ENCODE measurements at regions not wholly inside any gene's neighbourhood (a gene's known extent, or its start where the extent isn't known, plus 50 kb on each side); places are given as distances from the start of the nearest gene placed in this dataset.

DNA sequence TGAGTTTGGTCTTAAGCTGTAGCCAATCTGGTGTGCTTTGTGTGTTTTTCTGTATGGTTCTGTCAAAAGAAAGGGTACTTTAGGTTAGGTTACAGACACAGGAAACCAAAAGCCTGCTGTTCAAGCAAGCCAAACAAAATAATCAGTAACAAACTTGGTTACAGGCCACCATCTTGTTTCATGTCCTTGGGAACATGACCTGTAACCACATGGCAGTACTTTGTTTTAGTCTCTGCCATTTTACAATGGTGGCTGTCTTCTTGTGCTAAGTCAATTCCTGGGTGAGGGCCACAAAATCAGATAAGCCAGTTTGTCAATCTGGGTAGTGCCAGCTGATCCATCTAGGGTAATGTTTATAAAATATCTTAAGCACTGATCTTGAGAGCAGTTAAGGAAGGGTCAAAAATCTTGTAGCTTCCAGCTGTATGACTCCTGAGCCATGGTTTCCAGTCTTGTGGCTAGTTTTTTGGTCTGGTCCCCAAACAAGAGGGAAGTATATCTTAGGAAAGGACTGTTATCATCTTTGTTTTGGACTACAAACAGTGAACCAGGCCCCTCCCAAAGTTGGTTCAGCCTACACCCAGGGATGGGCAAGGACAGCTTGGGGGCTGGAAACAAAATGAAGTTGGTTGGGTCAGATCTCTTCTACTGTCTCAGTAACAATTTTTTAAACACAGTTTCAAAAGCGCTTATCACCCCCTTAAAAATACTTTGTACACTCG lies 90.0 kb downstream of the IGLL5 start:
- no peak overlapping the region for H3K4me3 ChIP-seq (ENCODE audit: low read depth, low read length)
- TF ChIP-seq, protein P1, sequence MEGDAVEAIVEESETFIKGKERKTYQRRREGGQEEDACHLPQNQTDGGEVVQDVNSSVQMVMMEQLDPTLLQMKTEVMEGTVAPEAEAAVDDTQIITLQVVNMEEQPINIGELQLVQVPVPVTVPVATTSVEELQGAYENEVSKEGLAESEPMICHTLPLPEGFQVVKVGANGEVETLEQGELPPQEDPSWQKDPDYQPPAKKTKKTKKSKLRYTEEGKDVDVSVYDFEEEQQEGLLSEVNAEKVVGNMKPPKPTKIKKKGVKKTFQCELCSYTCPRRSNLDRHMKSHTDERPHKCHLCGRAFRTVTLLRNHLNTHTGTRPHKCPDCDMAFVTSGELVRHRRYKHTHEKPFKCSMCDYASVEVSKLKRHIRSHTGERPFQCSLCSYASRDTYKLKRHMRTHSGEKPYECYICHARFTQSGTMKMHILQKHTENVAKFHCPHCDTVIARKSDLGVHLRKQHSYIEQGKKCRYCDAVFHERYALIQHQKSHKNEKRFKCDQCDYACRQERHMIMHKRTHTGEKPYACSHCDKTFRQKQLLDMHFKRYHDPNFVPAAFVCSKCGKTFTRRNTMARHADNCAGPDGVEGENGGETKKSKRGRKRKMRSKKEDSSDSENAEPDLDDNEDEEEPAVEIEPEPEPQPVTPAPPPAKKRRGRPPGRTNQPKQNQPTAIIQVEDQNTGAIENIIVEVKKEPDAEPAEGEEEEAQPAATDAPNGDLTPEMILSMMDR (IDR thresholded peaks at IDR 0.05; ENCODE audit: borderline replicate concordance, insufficient read depth, low read depth, low read length) = no peak

DNA sequence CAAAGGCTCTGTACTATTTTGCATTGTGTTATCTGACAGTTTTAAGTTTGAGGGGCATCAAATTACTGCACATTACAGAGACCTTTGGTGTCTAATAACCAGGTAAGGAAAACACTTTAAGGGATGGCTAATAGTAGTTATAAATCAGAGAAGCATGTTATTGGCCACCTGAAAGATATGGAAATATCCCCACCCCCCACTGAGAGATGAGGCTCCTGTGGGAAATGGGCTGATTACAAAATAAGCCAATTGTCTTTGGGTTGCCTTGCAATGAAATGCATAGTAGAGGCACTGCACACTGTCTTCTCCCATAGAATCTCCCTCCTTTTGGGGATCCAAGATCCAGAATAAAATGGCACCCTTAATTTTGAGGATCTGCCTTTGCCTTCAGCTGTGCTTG lies 91.0 kb downstream of the IGLL5 start:
- TF ChIP-seq, protein P1 (IDR thresholded peaks at IDR 0.05; ENCODE audit: borderline replicate concordance, insufficient read depth, low read depth, low read length) = no peak

DNA sequence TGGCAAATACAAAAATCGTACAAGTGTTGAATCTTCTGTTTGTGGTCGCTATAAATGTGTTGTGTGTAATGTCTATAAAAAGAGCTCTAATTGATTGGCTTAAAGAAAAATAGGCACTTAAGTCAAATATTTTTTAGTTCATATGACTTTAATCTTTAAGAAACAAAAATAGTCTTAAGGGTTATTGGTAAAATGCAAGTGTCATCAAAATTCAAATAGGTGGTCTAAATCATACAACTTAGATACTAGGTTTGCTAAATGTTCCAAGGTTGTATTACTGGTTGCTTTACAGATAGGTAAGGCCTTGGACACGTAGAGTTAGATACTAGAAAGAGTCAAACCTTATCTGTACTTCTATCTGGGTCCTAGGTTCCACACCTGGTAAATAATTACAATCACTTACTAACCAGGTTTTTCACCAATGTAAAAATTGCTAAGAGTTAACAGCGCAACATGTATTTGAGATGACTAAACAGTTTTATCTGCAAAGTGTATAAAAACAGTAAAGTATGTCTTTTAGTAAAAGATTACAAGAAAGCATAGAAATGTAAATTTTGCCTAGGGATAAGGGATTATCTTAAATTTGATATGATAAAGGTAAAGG lies 91.1 kb upstream of the GNAZ start:
- TF ChIP-seq, protein P1 (IDR thresholded peaks at IDR 0.05; ENCODE audit: borderline replicate concordance, insufficient read depth, low read depth, low read length) = no peak
- H3K4me3 ChIP-seq (ENCODE audit: low read depth, low read length) = no peak overlapping the region

More for the DNA sequence above, 91.0 kb downstream of the IGLL5 start:
- H3K4me3 ChIP-seq (ENCODE audit: low read depth, low read length) = no peak overlapping the region

DNA sequence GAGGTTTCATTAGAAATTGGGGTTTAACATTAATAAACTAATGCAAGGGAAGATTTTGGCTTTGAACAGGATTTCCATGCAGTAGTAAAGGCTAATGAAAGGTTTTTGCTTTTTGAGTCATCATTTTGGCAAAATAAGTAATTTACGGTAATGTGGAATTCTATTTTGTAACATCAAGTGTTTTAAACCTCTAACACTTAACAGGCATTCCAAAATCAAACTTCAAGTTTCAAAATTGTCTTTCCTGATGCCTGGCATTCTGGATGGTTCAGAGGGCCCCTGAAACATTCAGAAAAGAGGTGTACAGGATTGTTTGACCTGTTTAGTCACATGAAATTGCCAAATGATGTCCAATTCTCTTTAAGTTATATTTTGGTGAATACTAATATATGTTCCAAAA lies 90.4 kb upstream of the GNAZ start:
- TF ChIP-seq, protein P1 (IDR thresholded peaks at IDR 0.05; ENCODE audit: borderline replicate concordance, insufficient read depth, low read depth, low read length) = no peak
- H3K4me3 ChIP-seq (ENCODE audit: low read depth, low read length) = no peak overlapping the region

DNA sequence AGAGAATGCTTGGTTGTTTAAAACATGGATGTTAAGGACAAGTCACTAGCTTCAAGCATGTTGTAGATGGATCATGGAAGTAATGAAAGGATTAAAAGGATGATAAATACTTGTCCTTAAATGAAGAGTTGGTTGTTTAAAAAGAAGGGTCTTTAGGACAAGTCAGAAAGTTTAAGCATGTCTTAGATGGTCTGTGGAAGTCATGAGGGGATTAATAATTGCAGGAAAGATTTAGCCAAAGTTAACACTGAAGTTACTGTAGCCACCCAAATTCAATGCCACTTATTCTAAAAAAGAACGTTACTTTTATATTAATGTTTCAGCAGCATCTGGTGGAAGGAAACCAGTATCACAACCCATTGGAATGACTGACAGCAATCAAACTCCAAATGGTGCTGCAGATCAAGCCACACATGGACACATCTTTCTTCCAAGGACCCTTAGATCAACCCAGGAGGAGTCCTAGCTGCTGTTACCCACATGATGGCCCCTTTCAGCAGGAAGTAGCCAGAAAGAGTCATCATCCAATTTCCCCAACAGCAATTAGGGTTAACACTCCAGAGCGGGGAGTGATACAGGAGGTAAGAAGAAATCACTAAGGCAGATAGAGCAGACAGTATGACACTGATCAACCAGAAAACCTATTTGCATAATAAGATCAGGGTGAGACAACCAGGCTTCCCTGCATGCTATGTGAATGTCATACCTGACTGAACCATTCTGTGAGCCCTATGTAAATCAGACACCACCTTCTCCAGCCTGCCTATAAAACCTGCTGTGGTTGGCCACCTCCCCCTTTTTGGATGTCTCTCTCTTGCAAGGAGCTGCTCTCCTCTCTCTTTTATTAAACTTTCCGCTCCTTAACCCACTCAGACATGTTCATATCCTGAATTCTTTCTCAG lies 88.4 kb upstream of the GNAZ start:
- TF ChIP-seq, protein P1 (IDR thresholded peaks at IDR 0.05; ENCODE audit: borderline replicate concordance, insufficient read depth, low read depth, low read length) = no peak
- no peak overlapping the region for H3K4me3 ChIP-seq (ENCODE audit: low read depth, low read length)

DNA sequence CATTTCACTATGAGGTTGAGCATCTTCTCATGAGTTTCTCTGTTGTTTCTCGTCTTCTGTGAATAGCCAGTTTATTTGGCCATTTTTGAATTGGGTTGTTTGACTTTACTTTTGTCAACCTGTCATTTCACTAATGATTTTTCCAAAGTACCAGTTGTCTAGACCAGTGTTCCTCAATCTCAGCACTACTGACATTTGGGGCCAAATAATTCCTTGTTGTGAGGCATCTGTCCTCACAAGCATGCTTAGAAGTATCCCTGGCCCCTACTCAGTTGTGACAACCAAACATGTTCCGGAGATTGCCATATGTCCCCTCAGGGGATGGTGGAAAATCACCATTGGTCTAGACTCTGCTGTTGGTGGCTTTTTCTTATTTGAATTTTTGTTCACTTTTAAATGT lies 87.7 kb upstream of the GNAZ start:
- no peak overlapping the region for H3K4me3 ChIP-seq (ENCODE audit: low read depth, low read length)
- TF ChIP-seq, protein P1 (IDR thresholded peaks at IDR 0.05; ENCODE audit: borderline replicate concordance, insufficient read depth, low read depth, low read length) = no peak

Data from GM12875 (cell line).